Ramos (cell line): ENCODE measurements at regions not wholly inside any gene's neighbourhood (a gene's known extent, or its start where the extent isn't known, plus 50 kb on each side); places are given as distances from the start of the nearest gene placed in this dataset.

Experiments used
- in situ Hi-C: fragments of 300-500 bp; cut with MboI; formaldehyde crosslinking; loops from one replicate; pipeline ENCODE4 v1.14.3; 2022; ENCODE audit warnings: low sequenced_read_pairs; ENCODE audit not compliant: unreplicated experiment

DNA sequence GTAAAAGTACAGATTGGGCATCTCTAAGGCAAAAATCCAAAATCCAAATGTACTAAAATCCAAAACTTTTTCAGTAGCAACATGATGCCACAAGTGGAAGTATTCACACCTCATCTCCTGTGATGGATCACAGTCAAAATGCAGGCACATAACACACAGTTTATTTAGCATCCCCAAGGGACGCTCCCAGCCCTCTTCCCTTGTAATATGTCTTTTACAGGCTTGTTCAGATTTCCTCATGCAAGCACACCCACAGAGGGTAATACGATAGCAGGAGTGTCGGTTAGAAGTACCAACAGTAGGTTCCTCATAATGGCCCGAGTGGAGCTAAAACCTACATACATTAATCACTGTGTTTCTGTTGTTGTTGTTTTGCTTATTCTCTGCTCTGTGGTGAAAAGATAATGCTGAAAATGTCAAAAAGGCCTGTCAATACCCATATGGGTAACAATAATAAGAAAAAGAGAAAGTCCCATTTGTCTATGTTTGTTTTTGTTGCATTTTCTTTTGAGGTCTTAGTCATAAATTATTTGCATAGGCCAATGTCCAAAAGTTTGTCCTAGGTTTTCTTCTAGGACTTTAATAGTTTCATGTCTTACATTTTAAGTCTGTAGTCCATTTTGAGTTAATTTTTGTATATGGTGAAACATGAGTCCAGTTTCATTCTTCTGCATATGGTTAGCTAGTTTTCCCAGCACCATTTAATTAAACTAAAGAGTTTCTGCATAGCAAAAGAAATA, 133.1 kb downstream of the LRIG3 start:
- in situ Hi-C loops = no loop called here

- in situ Hi-C loops = no loop called here
Measured at GRCh38 chr12:58794859-58795258, 125.4 kb downstream of the LRIG3 start.

GRCh38 chr12:58795825-58796224, 124.5 kb downstream of the LRIG3 start:
- in situ Hi-C loops = no loop called here

DNA sequence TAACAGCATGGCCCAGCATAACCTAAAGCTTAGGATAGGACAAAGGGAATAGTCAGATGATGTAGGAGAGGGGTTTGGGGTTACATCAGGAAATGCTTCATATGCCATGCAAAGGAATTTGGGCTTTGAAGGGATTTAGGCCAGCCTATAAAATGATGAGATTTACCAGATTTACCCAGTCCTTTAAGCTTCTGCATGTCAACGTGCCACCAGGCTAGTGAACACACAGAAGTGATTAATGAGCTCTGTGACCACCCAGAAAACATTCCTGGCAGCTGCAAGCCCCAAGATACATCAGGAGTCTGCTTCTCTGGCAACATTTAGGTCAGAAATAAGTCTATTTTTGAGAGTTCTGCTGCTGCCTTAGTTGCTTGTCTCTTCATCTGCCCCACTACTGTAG, 118.3 kb downstream of the LRIG3 start:
- in situ Hi-C loops = no loop called here

DNA sequence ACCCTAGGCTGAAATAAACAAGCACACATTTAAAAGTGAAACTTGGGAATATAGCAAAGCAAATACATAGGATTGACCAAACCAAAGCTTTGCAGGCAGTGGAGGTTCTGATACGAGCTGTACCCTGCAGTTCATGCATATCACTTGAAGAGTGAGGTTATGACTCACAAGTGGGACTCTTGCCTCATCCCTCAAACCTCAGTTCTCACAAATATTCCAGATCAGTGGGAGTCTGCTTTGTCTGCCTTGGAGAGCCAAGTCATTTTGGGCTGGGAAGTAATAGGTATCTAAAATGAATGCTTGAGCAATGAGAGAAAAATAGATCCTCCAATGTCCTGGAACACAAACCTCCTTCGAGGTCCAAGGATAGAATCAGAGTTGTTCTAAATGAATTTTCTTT, 116.4 kb downstream of the LRIG3 start:
- in situ Hi-C loops = no loop called here

- in situ Hi-C loops = no loop called here
Measured at GRCh38 chr12:58804749-58805148, 115.6 kb downstream of the LRIG3 start.

- in situ Hi-C loops = no loop called here
Measured at GRCh38 chr12:58809064-58809607, 111.2 kb downstream of the LRIG3 start.

- in situ Hi-C loops = no loop called here
Measured at GRCh38 chr12:58811346-58811745, 109.0 kb downstream of the LRIG3 start.

- in situ Hi-C loops = no loop called here
Measured at GRCh38 chr12:58812214-58812613, 108.1 kb downstream of the LRIG3 start.

DNA sequence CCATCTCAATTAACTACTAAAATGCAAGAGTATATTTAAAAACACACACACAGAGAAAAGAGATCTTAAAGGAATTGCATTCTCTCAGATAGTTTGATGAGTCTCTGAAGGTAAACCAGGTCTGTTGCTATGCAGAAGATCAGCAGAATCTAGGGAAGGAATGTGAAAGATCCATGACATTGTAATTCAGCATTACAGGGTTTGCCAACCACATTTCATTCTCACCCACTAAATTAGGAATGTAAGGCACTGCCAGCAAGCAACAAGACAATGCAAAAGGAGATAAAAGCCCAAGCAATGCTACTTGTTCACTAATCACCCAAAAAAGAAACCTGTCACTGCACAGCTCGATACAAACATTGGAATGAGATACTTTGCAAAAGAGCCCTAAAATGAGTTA, 106.3 kb downstream of the LRIG3 start:
- in situ Hi-C loops = no loop called here

GRCh38 chr12:58815235-58815634, 105.1 kb downstream of the LRIG3 start:
- in situ Hi-C loops = no loop called here

DNA sequence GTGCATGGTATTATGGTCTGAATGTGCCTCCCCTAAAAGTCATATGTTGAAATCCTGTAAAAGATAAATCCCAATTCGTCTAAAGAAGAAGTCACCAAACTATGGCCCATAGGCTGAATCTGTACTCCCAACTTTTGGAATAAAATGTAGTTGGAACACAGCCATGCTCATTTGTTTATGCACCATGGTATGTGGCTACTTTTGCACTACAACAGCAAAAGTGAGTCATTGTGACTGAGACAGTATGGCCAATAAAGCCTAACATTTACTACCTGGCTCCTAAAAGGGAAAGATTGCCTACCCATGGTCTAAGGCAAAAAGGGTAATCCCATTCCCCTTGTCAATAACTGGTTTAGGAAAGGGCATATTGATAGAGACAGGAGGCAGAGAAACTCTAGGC, 101.8 kb downstream of the LRIG3 start:
- in situ Hi-C loops = no loop called here

DNA sequence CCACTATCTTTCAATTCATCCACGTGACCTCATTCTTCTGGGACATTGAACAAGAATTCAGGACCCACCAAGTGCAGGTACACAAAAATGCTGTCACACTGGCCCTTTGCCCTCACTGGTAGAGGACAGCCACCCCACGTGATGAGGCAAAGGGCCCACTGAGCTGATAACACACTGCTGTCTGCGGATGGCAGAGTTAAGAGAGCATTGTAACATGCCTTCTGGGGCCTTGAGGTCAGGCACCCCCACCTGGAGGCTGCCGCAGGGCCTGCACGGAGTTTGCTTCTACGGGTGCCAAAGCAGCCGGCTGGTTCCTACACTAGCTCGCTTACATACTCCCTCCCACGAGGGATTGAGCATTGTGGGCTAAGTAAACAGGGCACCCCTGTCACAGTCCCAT, 101.0 kb downstream of the LRIG3 start:
- in situ Hi-C loops = no loop called here

DNA sequence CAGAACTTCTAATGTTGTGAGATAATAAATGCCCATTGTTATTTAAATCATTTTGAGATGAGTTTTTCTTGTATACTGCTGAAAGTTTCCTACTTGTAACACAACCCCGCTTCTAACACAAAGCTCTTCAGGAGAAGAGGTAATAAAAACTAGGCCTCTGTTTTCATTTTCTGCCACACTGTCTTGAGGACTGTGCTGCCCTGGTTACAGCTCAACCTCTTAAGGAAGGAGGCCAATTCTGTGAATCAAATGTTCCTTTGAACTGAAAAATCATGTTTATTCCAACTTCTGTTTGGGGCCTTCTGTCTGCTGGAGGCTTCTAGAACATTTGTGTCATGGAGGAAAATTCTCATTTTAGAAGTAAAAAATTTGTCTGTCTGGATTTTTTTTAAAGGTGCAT, 100.3 kb downstream of the LRIG3 start:
- in situ Hi-C loops = no loop called here
